HCT116 (cell line): ENCODE measurements at regions not wholly inside any gene's neighbourhood (a gene's known extent, or its start where the extent isn't known, plus 50 kb on each side); places are given as distances from the start of the nearest gene placed in this dataset.

Source experiments
- ATAC-seq: fragments of 200-7000 bp; cut with Tn5 transposase; 2 replicates; pipeline ENCODE4 v1.9.1; 2020; ENCODE audit warnings: mild to moderate bottlenecking, moderate library complexity
- BruUV-seq: library from RNA; stranded (reverse); fragments of 400-500 nt; replicated peaks from 2 replicates; lab custom pipeline; 2021; lab: Mats Ljungman, UMichigan
- CTCF ChIA-PET: fragments of 300-600 bp; sonication (Branson Sonifier 250); formaldehyde crosslinking; loops from one replicate; lab custom pipeline; 2021; ENCODE audit warnings: antibody characterized with exemption; lab: Charles Lee
- POLR2A ChIA-PET: fragments of 300-600, 350-600 bp; sonication (Branson Sonifier 250); formaldehyde crosslinking; loops from one replicate; lab custom pipeline; 2021; ENCODE audit warnings: antibody characterized with exemption; lab: Charles Lee
- RAD21 ChIA-PET, 2 experiments: fragments of 300-600 bp; sonication (Branson Sonifier 250); formaldehyde crosslinking; loops; one replicate each; lab custom pipeline; 2023; ENCODE audit warnings: low total read pairs in 2 of 2; ENCODE audit not compliant: uncharacterized antibody in 2 of 2, unreplicated experiment in 2 of 2, low non-redundant PET in 1 of 2; lab: Charles Lee
- DNase-seq: peaks from one replicate; pipeline ENCODE4 v3.0.0-alpha.2; 2010; ENCODE audit warnings: low read depth, low spot score
- H2AFZ ChIP-seq: fragments of 200-600 bp; shearing (Covaris generic), sonication (generic); 2 replicates; pipeline ENCODE4 v1.6.1; 2017; ENCODE audit warnings: low read depth, mixed run types, mixed read lengths, antibody characterized with exemption, low read length; ENCODE audit not compliant: poor library complexity, severe bottlenecking
- H3K27ac ChIP-seq: 2 replicates; pipeline ENCODE4 v1.5.1; 2012; ENCODE audit warnings: low read depth, low read length
- H3K27me3 ChIP-seq: fragments of 200-600 bp; sonication (generic); 2 replicates; pipeline ENCODE4 v1.6.1; 2016; ENCODE audit warnings: mixed run types, low read length, mixed read lengths; ENCODE audit not compliant: insufficient read depth
- H3K36me3 ChIP-seq, 2 experiments: fragments of 200-500 bp in 1 of 2; fragments of 200-600 bp in 1 of 2; sonication (Bioruptor generic) in 1 of 2; sonication (generic) in 1 of 2; 2 replicates each; pipeline versions ENCODE4 v1.5.1 to v1.6.1; 2014 to 2016; ENCODE audit warnings: low read length in 2 of 2, inconsistent platforms in 1 of 2, mixed read lengths in 1 of 2, mixed run types in 1 of 2; ENCODE audit not compliant: insufficient read depth in 2 of 2, control insufficient read depth in 1 of 2
- H3K4me1 ChIP-seq, 2 experiments: fragments of 200-600 bp in 1 of 2; sonication (generic) in 1 of 2; 2 replicates each; pipeline versions ENCODE4 v1.5.1 to v1.6.1; 2012 to 2017; ENCODE audit warnings: low read length in 2 of 2, inconsistent platforms in 1 of 2, mild to moderate bottlenecking in 1 of 2, mixed read lengths in 1 of 2, mixed run types in 1 of 2, moderate library complexity in 1 of 2; ENCODE audit not compliant: insufficient read depth in 2 of 2, control insufficient read depth in 1 of 2
- H3K4me2 ChIP-seq: fragments of 200-600 bp; sonication (generic); 2 replicates; pipeline ENCODE4 v1.6.1; 2017; ENCODE audit warnings: mixed run types, low read length, mixed read lengths
- H3K4me3 ChIP-seq, 2 experiments: fragments of 200-600 bp in 1 of 2; sonication (generic) in 1 of 2; replicated peaks in 1 of 2; 2 replicates each; pipeline ENCODE4 v1.5.1; 2011 to 2016; ENCODE audit warnings: low read length in 2 of 2, control low read depth in 1 of 2, low read depth in 1 of 2, mild to moderate bottlenecking in 1 of 2, mixed read lengths in 1 of 2, mixed run types in 1 of 2
- H3K79me2 ChIP-seq: fragments of 200-600 bp; sonication (generic); 2 replicates; pipeline ENCODE4 v1.6.1; 2017; ENCODE audit warnings: mild to moderate bottlenecking, mixed run types, low read length, moderate library complexity, mixed read lengths; ENCODE audit not compliant: insufficient read depth
- H3K9ac ChIP-seq: fragments of 200-600 bp; sonication (generic); 2 replicates; pipeline ENCODE4 v1.6.1; 2016; ENCODE audit warnings: low read length, mixed read lengths
- H3K9me2 ChIP-seq: fragments of 200-600 bp; sonication (generic), shearing (Covaris generic); 2 replicates; pipeline ENCODE4 v1.6.1; 2017; ENCODE audit warnings: mixed run types, mild to moderate bottlenecking, moderate library complexity; ENCODE audit not compliant: insufficient read depth
- H3K9me3 ChIP-seq, 2 experiments: fragments of 200-500 bp in 1 of 2; fragments of 200-600 bp in 1 of 2; sonication (Bioruptor generic) in 1 of 2; sonication (generic) in 1 of 2; 2 replicates each; pipeline ENCODE4 v1.6.1; 2014 to 2017; ENCODE audit warnings: low read length in 2 of 2, mixed read lengths in 2 of 2, inconsistent platforms in 1 of 2, low read depth in 1 of 2, mild to moderate bottlenecking in 1 of 2, mixed run types in 1 of 2, moderate library complexity in 1 of 2; ENCODE audit not compliant: control insufficient read depth in 1 of 2, insufficient read depth in 1 of 2
- H4K20me1 ChIP-seq: fragments of 200-600 bp; sonication (generic), shearing (Covaris generic); 2 replicates; pipeline ENCODE4 v1.6.1; 2017; ENCODE audit warnings: mixed run types, mild to moderate bottlenecking, moderate library complexity; ENCODE audit not compliant: insufficient read depth
- CBX3 ChIP-seq: IDR thresholded peaks from 2 replicates; pipeline ENCODE4 v1.6.1; 2012; ENCODE audit warnings: low read depth
- CEBPB ChIP-seq: IDR thresholded peaks from 2 replicates; pipeline ENCODE4 v1.6.1; 2012; ENCODE audit warnings: low read depth
- EGR1 ChIP-seq: IDR thresholded peaks from 2 replicates; pipeline ENCODE4 v1.6.1; 2012; ENCODE audit warnings: low read depth
- MAX ChIP-seq: IDR thresholded peaks from 2 replicates; pipeline ENCODE4 v1.6.1; 2012
- RAD21 ChIP-seq: IDR thresholded peaks from 2 replicates; pipeline ENCODE4 v1.6.1; 2012; ENCODE audit warnings: low read depth, mild to moderate bottlenecking
- SP1 ChIP-seq: IDR thresholded peaks from 2 replicates; pipeline ENCODE4 v1.6.1; 2012; ENCODE audit warnings: low read depth
- TCF7L2 ChIP-seq: IDR thresholded peaks from 2 replicates; pipeline ENCODE4 v1.7.0; 2011; ENCODE audit warnings: borderline replicate concordance, inconsistent platforms; ENCODE audit not compliant: insufficient read depth, insufficient read length; ENCODE audit errors: extremely low read depth
- YY1 ChIP-seq: IDR thresholded peaks from 2 replicates; pipeline ENCODE4 v1.6.1; 2011; ENCODE audit warnings: low read length, low read depth, moderate library complexity, mild to moderate bottlenecking; ENCODE audit not compliant: insufficient replicate concordance; ENCODE audit errors: extremely low read depth
- ZNF274 ChIP-seq: fragments of 200-500 bp; sonication (Bioruptor generic); IDR thresholded peaks from 2 replicates; pipeline ENCODE4 v1.6.1; 2014; ENCODE audit warnings: mild to moderate bottlenecking, low read depth, low read length, inconsistent platforms
- intact Hi-C: fragments of 100-400 bp; cut with micrococcal nuclease; formaldehyde crosslinking; loops from 2 replicates; pipeline ENCODE4 v1.10.0; 2022

GRCh38 chr4:123206016-123206415, 190.6 kb upstream of the SPRY1 start:
- Histone ChIP-seq H3K79me2 (no peaks in the 10 kb centered on the region), H3K9ac (no peak overlapping the region), H3K36me3 (no peaks in the 10 kb centered on the region), H3K4me3 (no peak overlapping the region), H3K27ac (no peak overlapping the region), H4K20me1 (no peaks in the 10 kb centered on the region), H3K9me2 (no peaks in the 10 kb centered on the region), H2AFZ (no peak overlapping the region), H3K4me1 (no peaks in the 10 kb centered on the region), H3K4me2 (no peak overlapping the region), H3K27me3 (no peaks in the 10 kb centered on the region), H3K9me3 (no peaks in the 10 kb centered on the region)
- DNase-seq (no peak), ATAC-seq (no peak)
- ChIA-PET RAD21 (no interaction called here), POLR2A (no interaction called here), CTCF (no interaction called here)
- no TSS peak for BruUV-seq
- intact Hi-C loops = no loop called here
- TF ChIP-seq EGR1 = no peak
- TF ChIP-seq CBX3 = no peak
- TF ChIP-seq TCF7L2 = no peak
- no peak for TF ChIP-seq SP1

- H3K9ac ChIP-seq = no peak overlapping the region
- CTCF ChIA-PET = no interaction called here
- H3K4me3 ChIP-seq = no peak overlapping the region
- DNase-seq (no peak), ATAC-seq (no peak)
- H3K9me3 ChIP-seq = no peaks in the 10 kb centered on the region
- no peak overlapping the region for H3K4me2 ChIP-seq
- H2AFZ ChIP-seq = no peak overlapping the region
- POLR2A ChIA-PET = no interaction called here
- RAD21 ChIA-PET = no interaction called here
- H3K27me3 ChIP-seq = no peaks in the 10 kb centered on the region
- H3K36me3 ChIP-seq = no peaks in the 10 kb centered on the region
- no TSS peak for BruUV-seq
- H4K20me1 ChIP-seq = no peaks in the 10 kb centered on the region
- no peaks in the 10 kb centered on the region for H3K9me2 ChIP-seq
- intact Hi-C loops = no loop called here
- H3K79me2 ChIP-seq = no peaks in the 10 kb centered on the region
- TF ChIP-seq YY1 (no peak), MAX (no peak), CEBPB (no peak), RAD21 (no peak), ZNF274 (no peak), EGR1 (no peak)
- H3K4me1 ChIP-seq = no peaks in the 10 kb centered on the region
- H3K27ac ChIP-seq = no peak overlapping the region
Observed at GRCh38 chr4:123209436-123209835, 187.2 kb upstream of the SPRY1 start.
